GM12878 (cell line): ENCODE measurements at regions not wholly inside any gene's neighbourhood (a gene's known extent, or its start where the extent isn't known, plus 50 kb on each side); places are given as distances from the start of the nearest gene placed in this dataset.

Experiments
- ATAC-seq: fragments of 200-7000 bp; cut with Tn5 transposase; 3 replicates; pipeline ENCODE4 v1.9.1; 2020; ENCODE audit warnings: mild to moderate bottlenecking, moderate library complexity
- BruUV-seq: library from RNA; stranded (reverse); fragments of 400-500 nt; replicated peaks from 2 replicates; lab custom pipeline; 2021; lab: Mats Ljungman, UMichigan
- CTCF ChIA-PET: fragments of 300-600 bp; sonication (Branson Sonifier 250); formaldehyde crosslinking; extraction: SDS; loops from one replicate; lab custom pipeline; 2021; ENCODE audit warnings: inconsistent platforms; lab: Yijun Ruan, JAX
- POLR2A ChIA-PET: fragments of 350-600 bp; formaldehyde crosslinking; extraction: SDS; loops from one replicate; lab custom pipeline; 2021; ENCODE audit warnings: inconsistent platforms; lab: Charles Lee
- RAD21 ChIA-PET: fragments of 300-600 bp; sonication (Branson Sonifier 250); formaldehyde crosslinking; loops from one replicate; lab custom pipeline; 2023; ENCODE audit warnings: antibody characterized with exemption; ENCODE audit not compliant: unreplicated experiment; lab: Charles Lee
- SMC1A ChIA-PET: fragments of 300-600 bp; sonication (Branson Sonifier 250); formaldehyde crosslinking; loops from one replicate; lab custom pipeline; 2023; ENCODE audit not compliant: unreplicated experiment, uncharacterized antibody; lab: Charles Lee
- DNase-seq: peaks from one replicate; pipeline ENCODE4 v3.0.0-alpha.2; 2011; ENCODE audit warnings: low read depth, low spot score
- FAIRE-seq: peaks from 3 replicates; lab custom pipeline; 2011; peaks lifted over from hg19 to GRCh38; lab: Jason Lieb, UNC
- H2AFZ ChIP-seq: 2 replicates; pipeline ENCODE4 v1.6.0; 2011; ENCODE audit warnings: low read depth, low read length, control low read depth; ENCODE audit not compliant: control insufficient read depth
- H3K27ac ChIP-seq: 2 replicates; pipeline ENCODE4 v1.5.1; 2011; ENCODE audit warnings: control low read depth; ENCODE audit not compliant: control insufficient read depth, insufficient read depth
- H3K27me3 ChIP-seq, 2 experiments: replicated peaks in 1 of 2; 2 replicates each; pipeline versions ENCODE4 v1.6.0 to v1.6.1; 2011; ENCODE audit warnings: low read length in 1 of 2; ENCODE audit not compliant: control insufficient read depth in 2 of 2, insufficient read depth in 2 of 2
- H3K36me3 ChIP-seq, 2 experiments: 2 replicates each; pipeline ENCODE4 v1.5.1; 2011; ENCODE audit warnings: low read length in 1 of 2; ENCODE audit not compliant: control insufficient read depth in 2 of 2, insufficient read depth in 2 of 2
- H3K4me1 ChIP-seq: 2 replicates; pipeline ENCODE4 v1.6.1; 2011; ENCODE audit warnings: mild to moderate bottlenecking, low read length, moderate library complexity, mixed read lengths; ENCODE audit not compliant: control insufficient read depth, insufficient read depth
- H3K4me2 ChIP-seq: 2 replicates; pipeline ENCODE4 v1.6.0; 2011; ENCODE audit warnings: control low read depth; ENCODE audit not compliant: control insufficient read depth, insufficient read depth
- H3K4me3 ChIP-seq: fragments of 200-600 bp; sonication (generic); 2 replicates; pipeline ENCODE4 v1.5.1; 2016
- H3K79me2 ChIP-seq: 2 replicates; pipeline ENCODE4 v1.6.0; 2011; ENCODE audit warnings: low read length; ENCODE audit not compliant: control insufficient read depth, insufficient read depth
- H3K9ac ChIP-seq: 2 replicates; pipeline ENCODE4 v1.8.0; 2011; ENCODE audit warnings: low read length, control low read depth, mixed read lengths; ENCODE audit not compliant: control insufficient read depth, insufficient read depth
- H3K9me3 ChIP-seq: replicated peaks from 3 replicates; pipeline ENCODE4 v1.5.1; 2011; ENCODE audit warnings: mild to moderate bottlenecking, low read length; ENCODE audit not compliant: control insufficient read depth, insufficient read depth
- H4K20me1 ChIP-seq: 2 replicates; pipeline ENCODE4 v1.6.0; 2011; ENCODE audit not compliant: control insufficient read depth, insufficient read depth
- ATF2 ChIP-seq: IDR thresholded peaks from 2 replicates; pipeline ENCODE4 v1.6.1; 2012; ENCODE audit warnings: low read length, inconsistent platforms
- CHD1 ChIP-seq: IDR thresholded peaks from 2 replicates; pipeline ENCODE4 v1.6.1; 2012; ENCODE audit warnings: low read depth, low read length, improper control_type of control experiment
- DPF2 ChIP-seq: fragments of 450-650 bp; IDR thresholded peaks from 2 replicates; pipeline ENCODE4 v1.6.1; 2017; ENCODE audit warnings: mild to moderate bottlenecking
- EGR1 ChIP-seq, 2 experiments: IDR thresholded peaks; 1 replicate in 1 of 2; 2 replicates in 1 of 2; pipeline ENCODE4 v1.6.1; 2011 to 2012; ENCODE audit warnings: low read depth in 2 of 2, low read length in 2 of 2, borderline replicate concordance in 1 of 2, mild to moderate bottlenecking in 1 of 2, moderate library complexity in 1 of 2
- HDAC6 ChIP-seq: fragments of 200-600 bp; sonication (generic); IDR thresholded peaks from one replicate; pipeline ENCODE4 v1.8.0; 2017; ENCODE audit warnings: antibody characterized with exemption; ENCODE audit not compliant: unreplicated experiment
- IKZF1 ChIP-seq: fragments of 450-650 bp; conservative IDR thresholded peaks from 2 replicates; pipeline ENCODE4 v1.6.1; 2017; ENCODE audit warnings: antibody characterized with exemption, mild to moderate bottlenecking
- IRF5 ChIP-seq: fragments of 450-650 bp; IDR thresholded peaks from 2 replicates; pipeline ENCODE4 v1.6.1; 2017; ENCODE audit warnings: borderline replicate concordance
- MXI1 ChIP-seq: fragments of 150-350 bp; IDR thresholded peaks from 2 replicates; pipeline ENCODE4 v1.6.1; 2011; ENCODE audit warnings: low read depth, mild to moderate bottlenecking, inconsistent platforms, low read length, improper control_type of control experiment
- NR2F1 ChIP-seq: fragments of 450-650 bp; conservative IDR thresholded peaks from 2 replicates; pipeline ENCODE4 v1.6.1; 2017; ENCODE audit warnings: mild to moderate bottlenecking
- TCF12 ChIP-seq: IDR thresholded peaks from 2 replicates; pipeline ENCODE4 v1.6.1; 2011; ENCODE audit warnings: low read depth, mild to moderate bottlenecking, low read length
- ZNF217 ChIP-seq: fragments of 450-650 bp; IDR thresholded peaks from 2 replicates; pipeline ENCODE4 v1.6.1; 2017; ENCODE audit warnings: antibody characterized with exemption, mild to moderate bottlenecking
- WGBS: methylation state at CpG from one replicate; pipeline ENCODE4 v1.1.6; 2016; ENCODE audit warnings: low lambda C conversion rate; ENCODE audit not compliant: insufficient replicate concordance, insufficient coverage; ENCODE audit errors: missing lambda C conversion rate; 5-methylcytosine and 5-hydroxymethylcytosine counted together
- in situ Hi-C: fragments of 300-500 bp; cut with MboI; formaldehyde crosslinking; loops from 9 replicates; pipeline ENCODE4 v1.14.3; 2018; ENCODE audit warnings: mixed read lengths
- intact Hi-C: fragments of 100-400 bp; cut with micrococcal nuclease; formaldehyde crosslinking; loops from one replicate; pipeline ENCODE4 v1.14.2; 2022; ENCODE audit not compliant: unreplicated experiment

GRCh38 chr2:16036951-16037350 is 96.6 kb downstream of the MYCN start:
- no peak overlapping the region for H3K4me2 ChIP-seq
- ATAC-seq, result no peak
- H3K36me3 ChIP-seq, result no peaks in the 10 kb centered on the region
- H3K79me2 ChIP-seq, result no peaks in the 10 kb centered on the region
- in situ Hi-C loops (no loop called here), intact Hi-C loops (no loop called here)
- H3K9ac ChIP-seq, result no peak overlapping the region
- no peak overlapping the region for H3K4me3 ChIP-seq
- no peaks in the 10 kb centered on the region; a peak in 1 of 4 replicates for H3K27me3 ChIP-seq
- ChIA-PET POLR2A (no interaction called here), SMC1A (no interaction called here), RAD21 (no interaction called here), CTCF (no interaction called here)
- no peak for FAIRE-seq
- no peaks in the 10 kb centered on the region for H3K4me1 ChIP-seq
- WGBS, result 4% methylated on average over 3 of the region's 3 CpGs
- no peaks in the 10 kb centered on the region for H4K20me1 ChIP-seq
- no TSS peak for BruUV-seq
- no peaks in the 10 kb centered on the region for H3K9me3 ChIP-seq
- no peak for DNase-seq
- no peak overlapping the region for H3K27ac ChIP-seq
- TF ChIP-seq MXI1, result no peak
- TF ChIP-seq ATF2, result no peak
- no peak for TF ChIP-seq IRF5
- TF ChIP-seq NR2F1, result no peak
- TF ChIP-seq ZNF217, result no peak
- TF ChIP-seq HDAC6, result no peak
- no peak for TF ChIP-seq TCF12
- TF ChIP-seq IKZF1, result no peak
- TF ChIP-seq EGR1 (IDR thresholded peaks at IDR 0.05; ENCODE audit: borderline replicate concordance in 1 of 2, low read depth in 2 of 2, low read length in 2 of 2), result no peak
- no peak for TF ChIP-seq CHD1
- TF ChIP-seq DPF2, result no peak
- no peak overlapping the region for H2AFZ ChIP-seq
